HCT116 (cell line): ENCODE measurements at regions not wholly inside any gene's neighbourhood (a gene's known extent, or its start where the extent isn't known, plus 50 kb on each side); places are given as distances from the start of the nearest gene placed in this dataset.

Experiments used
- ATAC-seq: fragments of 200-7000 bp; cut with Tn5 transposase; 2 replicates; pipeline ENCODE4 v1.9.1; 2020; ENCODE audit warnings: mild to moderate bottlenecking, moderate library complexity
- BruUV-seq: library from RNA; stranded (reverse); fragments of 400-500 nt; replicated peaks from 2 replicates; lab custom pipeline; 2021; lab: Mats Ljungman, UMichigan
- CTCF ChIA-PET: fragments of 300-600 bp; sonication (Branson Sonifier 250); formaldehyde crosslinking; loops from one replicate; lab custom pipeline; 2021; ENCODE audit warnings: antibody characterized with exemption; lab: Charles Lee
- POLR2A ChIA-PET: fragments of 300-600, 350-600 bp; sonication (Branson Sonifier 250); formaldehyde crosslinking; loops from one replicate; lab custom pipeline; 2021; ENCODE audit warnings: antibody characterized with exemption; lab: Charles Lee
- RAD21 ChIA-PET, 2 experiments: fragments of 300-600 bp; sonication (Branson Sonifier 250); formaldehyde crosslinking; loops; one replicate each; lab custom pipeline; 2023; ENCODE audit warnings: low total read pairs in 2 of 2; ENCODE audit not compliant: uncharacterized antibody in 2 of 2, unreplicated experiment in 2 of 2, low non-redundant PET in 1 of 2; lab: Charles Lee
- DNase-seq: peaks from one replicate; pipeline ENCODE4 v3.0.0-alpha.2; 2010; ENCODE audit warnings: low read depth, low spot score
- H2AFZ ChIP-seq: fragments of 200-600 bp; shearing (Covaris generic), sonication (generic); 2 replicates; pipeline ENCODE4 v1.6.1; 2017; ENCODE audit warnings: low read depth, mixed run types, mixed read lengths, antibody characterized with exemption, low read length; ENCODE audit not compliant: poor library complexity, severe bottlenecking
- H3K27ac ChIP-seq: 2 replicates; pipeline ENCODE4 v1.5.1; 2012; ENCODE audit warnings: low read depth, low read length
- H3K27me3 ChIP-seq: fragments of 200-600 bp; sonication (generic); 2 replicates; pipeline ENCODE4 v1.6.1; 2016; ENCODE audit warnings: mixed run types, low read length, mixed read lengths; ENCODE audit not compliant: insufficient read depth
- H3K36me3 ChIP-seq, 2 experiments: fragments of 200-500 bp in 1 of 2; fragments of 200-600 bp in 1 of 2; sonication (Bioruptor generic) in 1 of 2; sonication (generic) in 1 of 2; 2 replicates each; pipeline versions ENCODE4 v1.5.1 to v1.6.1; 2014 to 2016; ENCODE audit warnings: low read length in 2 of 2, inconsistent platforms in 1 of 2, mixed read lengths in 1 of 2, mixed run types in 1 of 2; ENCODE audit not compliant: insufficient read depth in 2 of 2, control insufficient read depth in 1 of 2
- H3K4me1 ChIP-seq, 2 experiments: fragments of 200-600 bp in 1 of 2; sonication (generic) in 1 of 2; 2 replicates each; pipeline versions ENCODE4 v1.5.1 to v1.6.1; 2012 to 2017; ENCODE audit warnings: low read length in 2 of 2, inconsistent platforms in 1 of 2, mild to moderate bottlenecking in 1 of 2, mixed read lengths in 1 of 2, mixed run types in 1 of 2, moderate library complexity in 1 of 2; ENCODE audit not compliant: insufficient read depth in 2 of 2, control insufficient read depth in 1 of 2
- H3K4me2 ChIP-seq: fragments of 200-600 bp; sonication (generic); 2 replicates; pipeline ENCODE4 v1.6.1; 2017; ENCODE audit warnings: mixed run types, low read length, mixed read lengths
- H3K4me3 ChIP-seq, 2 experiments: fragments of 200-600 bp in 1 of 2; sonication (generic) in 1 of 2; replicated peaks in 1 of 2; 2 replicates each; pipeline ENCODE4 v1.5.1; 2011 to 2016; ENCODE audit warnings: low read length in 2 of 2, control low read depth in 1 of 2, low read depth in 1 of 2, mild to moderate bottlenecking in 1 of 2, mixed read lengths in 1 of 2, mixed run types in 1 of 2
- H3K79me2 ChIP-seq: fragments of 200-600 bp; sonication (generic); 2 replicates; pipeline ENCODE4 v1.6.1; 2017; ENCODE audit warnings: mild to moderate bottlenecking, mixed run types, low read length, moderate library complexity, mixed read lengths; ENCODE audit not compliant: insufficient read depth
- H3K9ac ChIP-seq: fragments of 200-600 bp; sonication (generic); 2 replicates; pipeline ENCODE4 v1.6.1; 2016; ENCODE audit warnings: low read length, mixed read lengths
- H3K9me2 ChIP-seq: fragments of 200-600 bp; sonication (generic), shearing (Covaris generic); 2 replicates; pipeline ENCODE4 v1.6.1; 2017; ENCODE audit warnings: mixed run types, mild to moderate bottlenecking, moderate library complexity; ENCODE audit not compliant: insufficient read depth
- H3K9me3 ChIP-seq, 2 experiments: fragments of 200-500 bp in 1 of 2; fragments of 200-600 bp in 1 of 2; sonication (Bioruptor generic) in 1 of 2; sonication (generic) in 1 of 2; 2 replicates each; pipeline ENCODE4 v1.6.1; 2014 to 2017; ENCODE audit warnings: low read length in 2 of 2, mixed read lengths in 2 of 2, inconsistent platforms in 1 of 2, low read depth in 1 of 2, mild to moderate bottlenecking in 1 of 2, mixed run types in 1 of 2, moderate library complexity in 1 of 2; ENCODE audit not compliant: control insufficient read depth in 1 of 2, insufficient read depth in 1 of 2
- H4K20me1 ChIP-seq: fragments of 200-600 bp; sonication (generic), shearing (Covaris generic); 2 replicates; pipeline ENCODE4 v1.6.1; 2017; ENCODE audit warnings: mixed run types, mild to moderate bottlenecking, moderate library complexity; ENCODE audit not compliant: insufficient read depth
- EGR1 ChIP-seq: IDR thresholded peaks from 2 replicates; pipeline ENCODE4 v1.6.1; 2012; ENCODE audit warnings: low read depth
- ELF1 ChIP-seq: IDR thresholded peaks from 2 replicates; pipeline ENCODE4 v1.6.1; 2012; ENCODE audit warnings: low read depth, borderline replicate concordance
- EZH2 ChIP-seq: fragments of 200-600 bp; sonication (generic); IDR thresholded peaks from 2 replicates; pipeline ENCODE4 v1.6.1; 2017; ENCODE audit warnings: antibody characterized with exemption, mixed run types
- intact Hi-C: fragments of 100-400 bp; cut with micrococcal nuclease; formaldehyde crosslinking; loops from 2 replicates; pipeline ENCODE4 v1.10.0; 2022

DNA sequence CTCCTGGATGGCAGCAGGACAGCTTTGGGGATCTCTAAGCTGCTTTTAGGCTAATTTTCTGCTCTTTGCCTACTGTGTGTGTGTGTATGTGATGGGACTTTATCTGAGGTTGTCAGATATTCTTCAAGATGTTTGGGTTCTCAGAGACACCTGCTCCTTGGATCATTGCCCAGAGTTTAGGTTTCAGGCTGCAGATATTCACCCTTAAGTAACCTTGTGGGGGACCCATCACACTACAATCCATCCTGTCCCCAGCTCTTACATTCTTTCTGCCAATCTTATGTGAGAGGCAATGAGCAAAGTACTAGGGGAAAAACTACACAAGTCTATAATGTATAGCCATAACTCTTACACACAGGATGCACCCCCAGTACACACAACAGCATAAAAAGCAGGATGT is 263.0 kb upstream of the ZWINT start:
- Histone ChIP-seq H2AFZ (no peak overlapping the region), H3K9me3 (peaks cover 8 to 22% of the 10 kb centered on the region in 2 experiments; a peak in 3 of 4 replicates), H3K9me2 (no peaks in the 10 kb centered on the region), H3K27me3 (no peaks in the 10 kb centered on the region), H3K4me2 (no peak overlapping the region), H3K4me3 (no peak overlapping the region), H4K20me1 (no peaks in the 10 kb centered on the region), H3K4me1 (no peaks in the 10 kb centered on the region), H3K79me2 (no peaks in the 10 kb centered on the region), H3K9ac (no peak overlapping the region), H3K27ac (no peak overlapping the region), H3K36me3 (no peaks in the 10 kb centered on the region)
- BruUV-seq: no TSS peak
- ATAC-seq (no peak), DNase-seq (no peak)
- no peak for TF ChIP-seq EGR1
- TF ChIP-seq ELF1: no peak
- POLR2A ChIA-PET: no interaction called here
- CTCF ChIA-PET: no interaction called here
- RAD21 ChIA-PET: no interaction called here
- intact Hi-C loops: no loop called here

DNA sequence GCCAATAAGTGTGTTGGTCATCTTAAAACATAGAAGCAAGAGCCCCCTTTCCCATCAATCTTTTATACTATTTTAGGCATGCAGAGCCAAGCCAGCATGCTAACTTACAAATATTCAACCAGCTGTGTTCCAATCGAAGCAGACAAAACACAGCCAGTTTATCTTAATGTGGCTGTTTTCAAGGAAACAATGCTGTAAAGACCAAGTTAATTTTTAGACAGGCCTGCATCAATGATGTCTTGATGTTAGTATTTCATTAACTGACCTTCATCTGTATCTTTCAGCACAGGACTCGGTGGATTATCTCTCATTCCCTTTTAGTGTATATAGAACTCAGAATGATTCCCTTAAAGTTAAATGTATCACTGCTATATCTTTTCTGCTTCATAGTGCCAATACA is 262.0 kb upstream of the ZWINT start:
- H3K4me2 ChIP-seq: no peak overlapping the region
- no peaks in the 10 kb centered on the region for H3K79me2 ChIP-seq
- H3K27ac ChIP-seq: no peak overlapping the region
- H3K4me3 ChIP-seq: no peak overlapping the region
- no peak for TF ChIP-seq EGR1
- no peak for TF ChIP-seq EZH2
- H3K4me1 ChIP-seq: no peaks in the 10 kb centered on the region
- RAD21 ChIA-PET: no interaction called here
- H3K36me3 ChIP-seq: no peaks in the 10 kb centered on the region
- BruUV-seq: no TSS peak
- DNase-seq (no peak), ATAC-seq (no peak)
- H2AFZ ChIP-seq: no peak overlapping the region
- H3K9me2 ChIP-seq: no peaks in the 10 kb centered on the region
- CTCF ChIA-PET: no interaction called here
- POLR2A ChIA-PET: no interaction called here
- no peaks in the 10 kb centered on the region for H4K20me1 ChIP-seq
- intact Hi-C loops: no loop called here
- H3K9ac ChIP-seq: no peak overlapping the region
- no peaks in the 10 kb centered on the region for H3K27me3 ChIP-seq
- peaks cover 8 to 22% of the 10 kb centered on the region in 2 experiments; a peak in 3 of 4 replicates for H3K9me3 ChIP-seq
